ENCODE measurements at regions not wholly inside any gene's neighbourhood (a gene's known extent, or its start where the extent isn't known, plus 50 kb on each side); places are given as distances from the start of the nearest gene placed in this dataset.

- no peak for DNase-seq (ENCODE audit: low read depth)
Observed at GRCh38 chr4:60502733-60503132, 697.4 kb upstream of the ADGRL3 start.

- no peak for DNase-seq (ENCODE audit: low read depth)
Observed at GRCh38 chr4:60506061-60506460, 694.1 kb upstream of the ADGRL3 start.

- DNase-seq (ENCODE audit: low read depth): no peak
Observed at GRCh38 chr4:60522265-60522664, 677.9 kb upstream of the ADGRL3 start.

- DNase-seq (ENCODE audit: low read depth): no peak
Observed at GRCh38 chr4:60531776-60532379, 668.2 kb upstream of the ADGRL3 start.

DNA sequence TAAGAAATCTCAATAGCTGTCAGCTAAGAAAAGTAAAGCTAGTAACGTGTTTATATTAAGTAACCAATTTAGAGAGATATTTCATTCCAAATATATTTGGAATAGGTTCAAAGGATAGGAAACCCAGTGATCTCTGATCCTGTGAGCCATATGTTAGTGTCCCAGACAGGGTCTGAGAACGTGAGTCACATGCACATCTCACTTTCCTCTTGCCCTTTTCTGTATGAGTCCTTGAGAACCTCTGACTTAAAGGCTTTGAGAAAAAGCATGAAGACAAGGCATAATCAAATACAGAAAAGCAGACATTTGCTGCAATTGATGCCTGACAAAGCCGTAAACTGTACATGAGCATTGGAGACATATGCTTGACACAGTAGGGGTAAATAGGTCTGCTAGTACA lies 655.1 kb upstream of the ADGRL3 start:
- DNase-seq (ENCODE audit: low read depth): peak; percentile 12

DNA sequence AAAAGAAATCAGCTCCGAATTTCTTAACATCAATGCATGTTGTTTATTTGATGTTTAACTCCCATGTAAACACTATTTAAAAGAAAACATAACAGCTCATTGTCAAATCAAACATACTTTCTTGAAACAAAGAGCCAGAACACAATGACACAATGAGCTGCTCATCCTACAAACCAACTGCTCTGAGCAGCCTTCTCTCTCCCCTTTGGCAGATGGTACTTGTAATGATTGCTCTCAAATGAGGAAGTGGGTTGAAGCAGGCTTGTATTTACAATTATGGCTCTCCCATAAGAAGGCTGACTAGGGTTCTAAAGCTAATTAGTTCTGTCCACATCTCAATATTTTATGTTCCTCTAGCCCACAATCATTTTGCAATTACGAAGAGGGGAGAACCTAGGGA lies 637.8 kb upstream of the ADGRL3 start:
- DNase-seq (ENCODE audit: low read depth): no peak

DNA sequence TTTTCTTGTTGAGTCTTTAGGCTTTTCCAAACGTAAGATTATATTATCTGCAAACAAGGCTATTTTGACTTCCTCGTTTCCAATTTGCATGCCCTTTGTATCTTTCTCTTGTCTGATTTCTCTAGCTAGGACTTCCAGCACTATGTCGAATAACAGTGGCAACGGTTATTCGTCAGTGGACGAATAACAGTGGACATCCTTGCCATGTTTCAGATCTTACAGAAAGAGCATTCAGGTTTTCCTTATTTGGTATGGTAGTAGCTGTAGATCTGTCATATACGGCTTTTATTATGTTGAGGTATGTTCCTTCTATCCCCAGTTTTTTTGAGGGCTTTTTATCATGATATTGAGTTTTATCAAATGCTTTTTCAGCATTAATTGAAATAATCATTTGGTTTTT lies 634.6 kb upstream of the ADGRL3 start:
- no peak for DNase-seq (ENCODE audit: low read depth)

DNA sequence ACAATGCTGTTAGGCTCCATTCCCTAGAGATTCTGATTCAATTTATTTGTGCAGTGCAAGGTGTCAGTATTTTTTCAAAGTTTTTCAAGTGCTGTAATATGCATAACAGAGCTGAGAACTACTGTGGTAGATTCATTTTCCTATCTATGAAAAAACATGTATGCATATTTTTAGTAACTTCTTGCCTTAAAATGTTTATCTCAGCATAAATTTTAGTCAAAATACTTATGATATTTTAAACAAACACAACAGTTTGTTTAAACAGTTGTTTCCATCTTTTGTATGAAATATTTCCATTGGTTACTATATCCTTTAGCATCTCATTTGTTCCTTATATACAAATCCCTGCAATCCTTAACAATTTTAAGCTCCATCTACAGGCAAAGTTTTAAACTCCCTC lies 624.8 kb upstream of the ADGRL3 start:
- DNase-seq (ENCODE audit: low read depth): no peak

- DNase-seq (ENCODE audit: low read depth): peak; percentile 47
Observed at GRCh38 chr4:60579335-60579734, 620.8 kb upstream of the ADGRL3 start.

DNA sequence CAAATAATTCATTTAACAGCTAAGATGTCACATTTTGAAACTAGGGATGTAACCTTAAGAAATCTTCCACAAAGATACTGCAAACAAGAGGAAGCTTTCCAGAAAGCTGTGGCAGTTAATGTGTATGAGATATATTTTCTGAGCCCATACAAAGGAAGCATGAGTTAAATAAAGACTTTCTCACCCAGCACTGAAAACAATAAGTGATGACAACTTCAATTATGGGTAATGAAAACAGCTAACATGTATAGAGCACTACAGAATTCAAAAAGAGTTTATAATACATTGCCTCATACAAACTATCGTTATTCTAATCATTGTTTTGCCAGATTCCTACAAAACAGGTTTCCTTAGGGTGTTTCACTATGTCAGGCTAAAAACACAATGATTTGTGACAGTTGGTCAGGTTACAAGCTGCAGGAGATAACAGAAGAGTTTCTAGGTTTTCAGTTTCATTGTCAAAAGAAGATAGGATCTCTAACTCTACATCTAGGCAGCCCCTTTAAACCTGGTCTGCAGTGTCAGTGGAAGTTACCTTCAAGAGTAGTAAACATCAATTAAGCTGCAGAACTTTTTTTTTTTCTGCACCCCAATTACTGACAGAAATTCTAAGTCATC lies 618.1 kb upstream of the ADGRL3 start:
- no peak for DNase-seq (ENCODE audit: low read depth)

DNA sequence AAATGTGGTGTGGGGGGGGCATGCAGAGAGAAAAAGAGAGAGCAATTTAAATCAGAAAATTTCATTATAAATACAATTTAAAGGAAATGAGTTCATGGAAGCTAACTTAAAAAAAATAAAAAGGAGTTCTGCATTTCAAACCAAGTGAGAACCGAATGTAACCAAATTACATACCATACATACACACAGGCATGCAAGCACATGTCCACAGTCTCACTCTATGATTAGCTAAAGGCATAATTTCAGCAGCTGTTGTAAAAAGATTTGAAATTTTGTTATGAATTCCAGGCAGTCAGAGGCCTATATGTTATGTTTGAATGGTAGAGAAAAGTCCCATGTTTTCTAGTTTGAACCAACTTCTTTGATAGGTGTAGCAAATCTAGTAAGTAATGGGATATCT lies 611.6 kb upstream of the ADGRL3 start:
- no peak for DNase-seq (ENCODE audit: low read depth)

GRCh38 chr4:60589425-60589824 lies 610.7 kb upstream of the ADGRL3 start:
- DNase-seq (ENCODE audit: low read depth): no peak

DNA sequence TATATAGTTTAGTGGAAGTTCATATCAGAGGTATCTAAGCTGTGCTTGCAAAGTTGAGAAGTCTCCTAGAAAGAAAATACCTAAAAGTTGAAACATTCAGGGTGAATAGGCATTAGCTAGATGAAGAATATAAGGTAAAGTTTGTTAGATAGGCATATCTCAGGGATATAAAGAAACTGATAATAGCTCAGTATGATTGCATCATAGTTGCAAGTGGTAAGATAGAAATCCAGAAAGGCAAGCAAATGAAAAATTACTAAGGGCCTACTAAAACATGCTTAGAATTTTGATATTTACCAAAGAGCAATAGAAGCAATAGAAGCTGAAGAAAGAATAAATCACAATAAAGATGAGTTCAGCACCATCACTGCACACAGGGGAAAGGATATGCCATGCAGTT lies 610.0 kb upstream of the ADGRL3 start:
- no peak for DNase-seq (ENCODE audit: low read depth)

DNA sequence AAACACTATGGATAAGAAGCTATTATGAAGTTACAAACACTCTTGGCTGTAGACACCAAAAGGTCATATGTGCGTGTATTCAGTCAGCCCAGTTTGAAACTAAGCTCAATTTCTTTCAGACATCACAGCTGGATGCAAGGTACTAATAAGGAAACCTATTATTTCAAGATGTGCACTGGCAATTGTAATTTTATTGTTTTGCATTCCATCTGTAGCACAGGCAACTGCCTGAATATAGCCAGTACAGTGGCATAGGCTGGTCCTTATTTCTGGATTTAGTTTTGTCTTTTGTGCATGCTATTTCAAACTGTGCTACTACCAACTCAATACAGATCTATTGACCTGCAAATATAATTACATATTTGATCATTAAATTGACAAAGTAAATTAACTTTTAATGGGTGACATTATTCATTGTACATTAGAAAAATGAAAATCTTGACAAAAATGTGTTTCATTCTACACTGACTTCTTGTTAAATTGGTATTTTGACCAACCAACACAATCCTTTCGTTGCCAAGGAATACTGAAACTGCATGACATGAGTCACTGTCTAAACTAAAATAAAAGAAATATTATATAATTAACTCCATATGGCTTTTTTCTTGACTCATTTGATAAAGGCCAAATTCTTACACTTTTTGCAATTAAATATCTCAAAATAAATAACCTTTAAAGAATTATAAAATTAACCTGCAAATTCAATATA lies 594.3 kb upstream of the ADGRL3 start:
- peak; percentile 18 for DNase-seq (ENCODE audit: low read depth)

DNA sequence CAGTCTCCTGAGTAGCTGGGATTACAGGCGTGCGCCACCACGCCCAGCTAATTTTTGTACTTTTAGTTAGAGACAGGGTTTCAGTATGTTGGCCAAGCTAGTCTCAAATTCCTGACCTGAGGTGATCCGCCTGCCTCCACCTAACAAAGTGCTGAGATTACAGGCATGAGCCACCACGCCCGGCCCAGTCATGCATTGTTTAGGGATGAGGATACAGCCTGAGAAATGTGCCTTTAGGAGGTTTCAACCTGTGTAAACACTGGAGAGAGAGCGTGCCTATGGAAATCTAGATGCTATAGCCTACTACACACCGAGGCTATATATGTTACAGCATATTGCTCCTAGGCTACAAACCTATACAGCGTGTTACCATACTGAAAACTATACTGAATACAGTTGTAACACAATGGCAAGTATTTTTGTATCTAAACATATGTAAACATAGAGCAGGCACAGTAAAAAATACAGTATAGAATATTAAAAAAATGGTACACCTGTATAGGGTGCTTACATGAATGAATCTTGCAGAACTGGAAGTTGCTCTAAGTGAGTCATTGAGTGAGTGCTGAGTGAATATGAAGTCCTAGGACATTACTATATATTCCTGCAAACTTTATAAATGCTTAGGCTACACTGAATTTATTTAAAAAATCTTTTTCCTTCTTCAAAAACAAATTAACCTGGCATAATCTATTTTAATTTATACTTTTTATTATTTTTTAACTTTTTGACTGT lies 588.2 kb upstream of the ADGRL3 start:
- DNase-seq (ENCODE audit: low read depth): peak; percentile 68

DNA sequence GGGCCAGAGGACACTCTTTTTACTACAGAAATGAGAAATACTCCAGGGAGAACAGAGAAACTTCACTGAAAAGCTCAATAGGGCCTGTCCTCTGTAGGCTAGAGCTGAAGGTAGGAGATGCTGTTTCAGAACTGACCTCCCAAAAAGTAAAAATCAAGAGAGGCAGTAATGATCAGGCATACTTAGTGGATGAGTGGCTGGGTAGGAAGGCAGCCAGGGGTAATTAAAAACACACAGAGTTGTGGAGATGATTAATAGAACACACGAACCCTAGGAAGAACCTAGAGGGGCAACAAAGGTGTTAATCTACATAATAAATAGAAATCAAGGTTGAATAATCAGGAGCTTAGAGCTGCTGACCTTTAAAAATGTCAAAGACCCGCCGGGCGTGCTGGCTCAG lies 582.4 kb upstream of the ADGRL3 start:
- no peak for DNase-seq (ENCODE audit: low read depth)

GRCh38 chr4:60619531-60620305 lies 580.4 kb upstream of the ADGRL3 start:
- DNase-seq (ENCODE audit: low read depth): peak; percentile 15

GRCh38 chr4:60637976-60638375 lies 562.1 kb upstream of the ADGRL3 start:
- no peak for DNase-seq (ENCODE audit: low read depth)

GRCh38 chr4:60648774-60649173 lies 551.4 kb upstream of the ADGRL3 start:
- DNase-seq (ENCODE audit: low read depth): no peak

DNA sequence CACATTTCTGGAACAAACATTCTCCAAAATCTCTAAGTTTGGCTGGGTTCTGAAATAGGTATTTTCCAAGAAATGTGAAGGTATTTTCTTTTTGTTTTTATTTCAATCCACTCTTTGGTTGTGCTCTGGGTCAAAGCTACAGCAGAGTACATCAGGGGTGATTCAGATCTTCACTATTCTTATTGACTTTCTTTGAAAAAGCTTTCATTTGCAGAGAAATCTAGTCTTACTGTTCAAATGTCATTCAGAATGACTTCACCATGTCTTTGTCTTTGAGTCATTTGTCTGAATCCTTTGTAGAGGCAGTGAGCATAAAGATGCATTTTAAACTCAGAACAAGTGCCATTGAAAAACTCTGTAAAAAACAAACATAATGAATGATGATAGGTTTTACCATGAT lies 547.2 kb upstream of the ADGRL3 start:
- DNase-seq (ENCODE audit: low read depth): no peak

GRCh38 chr4:60655356-60655755 lies 544.8 kb upstream of the ADGRL3 start:
- DNase-seq (ENCODE audit: low read depth): no peak

- no peak for DNase-seq (ENCODE audit: low read depth)
Observed at GRCh38 chr4:60656171-60656570, 544.0 kb upstream of the ADGRL3 start.
